Heart right ventricle (tissue), 16 donors: ENCODE measurements at regions not wholly inside any gene's neighbourhood (a gene's known extent, or its start where the extent isn't known, plus 50 kb on each side); places are given as distances from the start of the nearest gene placed in this dataset.

Source experiments
- ATAC-seq, 8 donors: fragments of 200-7000 bp; cut with Tn5 transposase; one replicate each; pipeline ENCODE4 v1.9.1; 2020; ENCODE audit warnings: mild to moderate bottlenecking in 8 of 8, moderate library complexity in 8 of 8, moderate number of reproducible peaks in 1 of 8
- DNase-seq, 2 donors: peaks; one replicate each; pipeline ENCODE4 v3.0.0-alpha.2; 2020
- H3K27ac ChIP-seq, 10 donors: fragments of 200-600 bp; sonication (generic) in 2 of 10; one replicate each; pipeline versions ENCODE4 v1.5.0 to v1.8.0; 2020 to 2022; ENCODE audit warnings: mild to moderate bottlenecking in 3 of 10
- H3K27me3 ChIP-seq, 7 donors: fragments of 200-600 bp; one replicate each; pipeline ENCODE4 v1.8.0; 2021 to 2022; ENCODE audit warnings: mild to moderate bottlenecking in 2 of 7
- H3K36me3 ChIP-seq, 9 donors: fragments of 200-600 bp; sonication (generic) in 1 of 9; one replicate each; pipeline versions ENCODE4 v1.5.0 to v1.8.0; 2020 to 2022; ENCODE audit warnings: mild to moderate bottlenecking in 2 of 9
- H3K4me1 ChIP-seq, 9 donors: fragments of 200-600 bp; sonication (generic) in 1 of 9; one replicate each; pipeline versions ENCODE4 v1.5.0 to v1.8.0; 2020 to 2022; ENCODE audit warnings: mild to moderate bottlenecking in 4 of 9
- H3K4me3 ChIP-seq, 10 donors: fragments of 200-600 bp; sonication (generic) in 2 of 10; one replicate each; pipeline versions ENCODE4 v1.5.0 to v1.8.0; 2020 to 2022; ENCODE audit warnings: mild to moderate bottlenecking in 7 of 10, moderate library complexity in 2 of 10
- H3K9me3 ChIP-seq, 11 donors: fragments of 200-600 bp in 10 of 11; sonication (generic) in 2 of 11; one replicate each; pipeline versions ENCODE4 v1.5.0 to v1.8.0; 2013 to 2022; ENCODE audit warnings: mild to moderate bottlenecking in 2 of 11, control low read depth in 1 of 11, moderate library complexity in 1 of 11
- WGBS, 2 donors: extraction: QIAGEN DNeasy Blood & Tissue Kit; methylation state at CpG; one replicate each; pipeline ENCODE4 v1.1.7; 2013; ENCODE audit warnings: inconsistent platforms in 1 of 2; 5-methylcytosine and 5-hydroxymethylcytosine counted together
- intact Hi-C, 10 donors: fragments of 100-400 bp; cut with DNase I; formaldehyde crosslinking; loops; one replicate each; pipeline versions ENCODE4 v1.11.1 to v1.14.2; 2022
- TF ChIP-seq, protein P1 (sequence below), 9 donors: fragments of 200-600 bp; sonication (generic) in 2 of 9; IDR thresholded peaks; one replicate each; pipeline versions ENCODE4 v1.5.0 to v1.8.0; 2021 to 2022; ENCODE audit warnings: antibody characterized with exemption in 9 of 9, mild to moderate bottlenecking in 5 of 9, moderate library complexity in 1 of 9
- donor health status: Arrhythmogenic right ventricular cardiomyopathy.
- donor health status: ischemic (EF 13 %, LVEDD 7.1; RV severe dilation, severe dysfunction).
- donor health status: healthy with polysubstance abuse.
- donor health status: DM: no; HTN: yes; CAD: no.
- donor health status: DM: no; HTN: no; CAD: no.
- donor health status: ischemic (EF 25% LVEDD 6.9; RV normal size, moderate dysfunction).
- donor health status: ischemic (EF 25% LVEDD 5.7; RV mildly dilated, moderate dysfunction).
- donor health status: healthy.
- donor health status: DM: yes; HTN: yes; CAD: no.
- donor health status: Ischemic cardiomyopathy.
- donor health status: ischemic (EF 35%, LVEDD 5.7; RV mildly dilated, moderate dysfunction).
- donor health status: nonischemic (EF 11% LVEDD 7.7; RV severe dilation, severe dysfunction).
- donor health status: DM: yes; HTN: yes; CAD: no.
- donor health status: PGD.
- donor health status: ischemic (EF 29% LVEDD 5.4; RV normal size, mild dysfunction).
- donor health status: nonischemic (EF 23%, LVEDD 6.1; RV moderate dilation, normal function).

DNA sequence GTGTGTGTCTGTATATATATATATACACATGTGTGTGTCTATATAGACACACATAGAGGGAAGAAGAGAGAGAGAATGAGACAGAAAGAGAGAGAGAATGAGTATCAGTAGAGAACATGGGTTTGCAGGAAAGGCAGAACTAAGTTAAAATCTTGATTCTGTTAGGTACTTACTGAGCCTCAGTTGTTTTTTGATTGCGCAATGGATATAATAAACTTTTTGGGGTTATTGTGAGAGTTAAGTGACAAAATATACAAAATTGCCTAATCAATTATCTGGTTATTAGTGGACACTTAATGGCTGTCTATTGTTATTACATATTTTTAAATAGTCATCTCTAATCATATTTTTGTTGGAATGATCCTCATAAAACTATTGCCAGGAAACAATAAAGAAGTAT, 169.0 kb downstream of the ETNK1 start:
- no peaks in the 10 kb centered on the region for H3K27me3 ChIP-seq
- TF ChIP-seq, protein P1, sequence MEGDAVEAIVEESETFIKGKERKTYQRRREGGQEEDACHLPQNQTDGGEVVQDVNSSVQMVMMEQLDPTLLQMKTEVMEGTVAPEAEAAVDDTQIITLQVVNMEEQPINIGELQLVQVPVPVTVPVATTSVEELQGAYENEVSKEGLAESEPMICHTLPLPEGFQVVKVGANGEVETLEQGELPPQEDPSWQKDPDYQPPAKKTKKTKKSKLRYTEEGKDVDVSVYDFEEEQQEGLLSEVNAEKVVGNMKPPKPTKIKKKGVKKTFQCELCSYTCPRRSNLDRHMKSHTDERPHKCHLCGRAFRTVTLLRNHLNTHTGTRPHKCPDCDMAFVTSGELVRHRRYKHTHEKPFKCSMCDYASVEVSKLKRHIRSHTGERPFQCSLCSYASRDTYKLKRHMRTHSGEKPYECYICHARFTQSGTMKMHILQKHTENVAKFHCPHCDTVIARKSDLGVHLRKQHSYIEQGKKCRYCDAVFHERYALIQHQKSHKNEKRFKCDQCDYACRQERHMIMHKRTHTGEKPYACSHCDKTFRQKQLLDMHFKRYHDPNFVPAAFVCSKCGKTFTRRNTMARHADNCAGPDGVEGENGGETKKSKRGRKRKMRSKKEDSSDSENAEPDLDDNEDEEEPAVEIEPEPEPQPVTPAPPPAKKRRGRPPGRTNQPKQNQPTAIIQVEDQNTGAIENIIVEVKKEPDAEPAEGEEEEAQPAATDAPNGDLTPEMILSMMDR (IDR thresholded peaks at IDR 0.05): no peak
- H3K36me3 ChIP-seq: no peaks in the 10 kb centered on the region
- H3K9me3 ChIP-seq: peaks cover 0 to 6% (median 0%) of the 10 kb centered on the region in 11 donors
- DNase-seq (no peak), ATAC-seq (no peak)
- H3K27ac ChIP-seq: no peak overlapping the region
- H3K4me1 ChIP-seq: no peaks in the 10 kb centered on the region
- intact Hi-C loops: no loop called here
- WGBS, 2 donors: 98 to 100% methylated on average over 1 of the region's 1 CpG
- no peak overlapping the region for H3K4me3 ChIP-seq

DNA sequence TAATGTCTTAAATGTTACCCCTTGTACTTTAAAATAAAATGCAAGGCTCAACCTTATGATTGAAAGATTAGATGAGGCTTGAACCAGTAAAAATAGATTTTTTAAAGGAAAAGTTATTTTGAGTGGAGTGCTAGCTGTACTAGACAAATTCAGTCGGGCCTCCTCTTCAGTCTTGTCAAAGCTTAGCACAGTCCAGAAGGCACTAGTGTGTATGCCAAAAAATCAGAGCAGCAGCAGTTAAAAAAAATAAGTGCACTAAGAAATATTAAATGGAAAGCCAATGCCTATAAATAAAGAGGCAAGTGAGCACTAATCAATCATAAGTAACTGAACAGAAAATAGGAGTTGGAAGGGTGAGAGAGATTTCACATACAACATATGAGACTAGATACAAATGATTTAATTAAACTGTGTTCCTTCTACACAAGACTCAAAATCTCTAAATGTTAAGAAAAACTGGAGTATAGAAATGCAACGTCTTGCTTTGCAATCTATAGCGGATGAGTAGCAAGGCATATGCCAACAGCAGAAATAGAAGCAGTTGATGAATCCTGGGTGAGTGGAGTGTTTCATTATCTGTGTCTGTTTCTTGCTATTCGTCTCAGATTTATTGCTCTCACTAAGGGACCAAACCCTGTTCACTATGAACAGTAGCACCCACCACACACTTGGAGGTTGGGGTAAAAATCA, 172.1 kb downstream of the ETNK1 start:
- no peak overlapping the region for H3K27ac ChIP-seq
- intact Hi-C loops: no loop called here
- WGBS, 2 donors: 66% methylated on average over 4 of the region's 4 CpGs

DNA sequence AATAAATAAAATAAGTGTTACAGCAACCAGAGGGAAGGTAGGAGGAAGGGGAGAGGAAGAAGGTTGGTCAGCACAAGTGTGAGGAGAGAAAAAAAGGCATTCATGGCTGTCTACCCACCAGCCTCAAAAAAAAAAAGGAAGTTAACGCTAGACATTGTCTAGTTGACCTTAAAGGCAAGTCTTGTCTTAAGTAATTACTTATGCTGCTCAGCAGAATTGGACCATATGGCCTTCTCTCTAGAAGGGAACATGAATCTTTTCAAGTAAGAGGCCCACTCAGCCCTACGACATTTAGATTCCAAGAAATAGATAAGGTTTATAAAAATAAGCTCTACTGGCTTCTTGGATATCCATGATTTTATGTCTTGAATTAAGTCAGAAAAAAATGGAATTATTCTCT, 172.7 kb downstream of the ETNK1 start:
- WGBS, 2 donors: 51 to 55% methylated on average over 2 of the region's 2 CpGs
- Histone ChIP-seq H3K9me3 (no peaks in the 10 kb centered on the region), H3K4me1 (no peaks in the 10 kb centered on the region), H3K27ac (no peak overlapping the region), H3K4me3 (no peak overlapping the region), H3K27me3 (no peaks in the 10 kb centered on the region), H3K36me3 (no peaks in the 10 kb centered on the region)
- TF ChIP-seq, protein P1 (IDR thresholded peaks at IDR 0.05): no peak
- no peak for ATAC-seq
- intact Hi-C loops: no loop called here
- no peak for DNase-seq

More for the DNA sequence above, 172.1 kb downstream of the ETNK1 start:
- DNase-seq (no peak), ATAC-seq (no peak)
- no peak overlapping the region for H3K4me3 ChIP-seq
- no peaks in the 10 kb centered on the region for H3K9me3 ChIP-seq
- H3K4me1 ChIP-seq: no peaks in the 10 kb centered on the region
- TF ChIP-seq, protein P1 (IDR thresholded peaks at IDR 0.05): no peak
- no peaks in the 10 kb centered on the region for H3K36me3 ChIP-seq
- H3K27me3 ChIP-seq: no peaks in the 10 kb centered on the region

DNA sequence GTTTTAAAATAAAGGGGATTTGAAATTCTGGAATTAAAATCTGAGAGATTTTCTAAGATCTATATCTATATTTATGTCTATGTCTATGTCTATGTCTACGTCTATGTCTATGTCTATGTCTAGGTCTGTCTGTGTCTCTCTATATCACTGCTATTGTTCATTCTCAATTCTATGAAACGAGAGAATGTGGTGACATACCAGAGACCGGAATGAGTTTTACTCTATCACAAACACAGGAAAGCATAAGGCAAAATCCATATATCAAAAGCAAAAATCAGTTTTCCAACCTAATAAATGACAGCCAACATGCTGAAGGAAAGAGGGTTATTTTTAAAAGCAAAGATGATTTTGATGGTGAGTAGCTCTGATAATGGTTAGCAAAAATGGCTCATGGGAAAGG, 173.1 kb downstream of the ETNK1 start:
- 78 to 79% methylated on average over 3 of the region's 3 CpGs for WGBS, 2 donors
- H3K27ac ChIP-seq: no peak overlapping the region
- no peaks in the 10 kb centered on the region for H3K27me3 ChIP-seq
- ATAC-seq (no peak), DNase-seq (no peak)
- no peaks in the 10 kb centered on the region for H3K4me1 ChIP-seq
- H3K9me3 ChIP-seq: no peaks in the 10 kb centered on the region
- intact Hi-C loops: no loop called here
- H3K4me3 ChIP-seq: no peak overlapping the region
- no peaks in the 10 kb centered on the region for H3K36me3 ChIP-seq
- TF ChIP-seq, protein P1 (IDR thresholded peaks at IDR 0.05): no peak
